ENCODE measurements at regions not wholly inside any gene's neighbourhood (a gene's known extent, or its start where the extent isn't known, plus 50 kb on each side); places are given as distances from the start of the nearest gene placed in this dataset.

DNA sequence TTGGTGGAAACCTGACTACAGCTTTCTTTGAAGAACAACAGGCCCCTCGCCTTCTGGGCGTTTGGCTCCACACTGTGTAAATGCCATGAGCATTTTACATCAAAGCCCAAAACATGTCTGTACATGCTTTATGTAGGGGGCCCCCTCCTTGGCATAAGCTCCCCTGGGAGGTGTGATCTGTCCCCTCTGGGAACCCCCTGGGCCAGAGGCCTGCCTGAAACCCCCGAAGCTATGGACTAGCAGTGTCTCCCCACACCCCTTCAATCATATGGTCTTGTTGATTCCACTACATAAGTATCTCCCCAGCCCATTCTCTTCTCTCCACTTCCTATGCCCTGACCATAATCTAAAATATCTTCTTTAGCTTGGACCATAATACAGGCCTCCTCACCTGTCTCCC is 241.5 kb downstream of the C1orf94 start:
- H3K9ac ChIP-seq (ENCODE audit: low read length): no peak overlapping the region

DNA sequence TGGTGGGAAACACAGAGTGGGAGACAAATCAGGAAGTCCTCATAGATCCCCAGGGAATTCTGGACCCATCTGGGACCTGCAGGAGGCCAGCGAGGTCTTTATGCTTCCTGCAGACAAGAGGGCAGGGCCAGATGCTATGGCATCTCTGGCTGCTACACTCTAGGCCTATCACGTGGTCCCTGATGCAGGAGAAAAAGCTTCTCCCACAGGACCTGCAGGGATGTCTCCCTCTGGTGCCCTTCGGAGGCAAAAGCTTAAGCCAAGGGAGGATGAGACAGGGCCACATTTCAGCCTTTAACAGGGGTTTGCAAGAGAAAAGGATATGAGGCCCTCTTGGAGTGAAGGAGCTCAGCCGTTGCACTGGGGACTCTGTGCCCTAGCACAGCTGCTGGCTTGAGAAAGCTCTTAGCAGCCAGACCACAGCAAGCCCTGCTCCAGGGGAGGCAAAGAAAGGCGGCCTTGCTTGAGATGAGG is 243.0 kb downstream of the C1orf94 start:
- no peaks in the 10 kb centered on the region for H3K9me3 ChIP-seq (ENCODE audit: low read length)
- no peaks in the 10 kb centered on the region for H3K4me1 ChIP-seq (ENCODE audit: insufficient read depth, low read length, severe bottlenecking)
- TF ChIP-seq EZH2 (IDR thresholded peaks at IDR 0.05; ENCODE audit: borderline replicate concordance, low read length): no peak
- TF ChIP-seq, protein P1, sequence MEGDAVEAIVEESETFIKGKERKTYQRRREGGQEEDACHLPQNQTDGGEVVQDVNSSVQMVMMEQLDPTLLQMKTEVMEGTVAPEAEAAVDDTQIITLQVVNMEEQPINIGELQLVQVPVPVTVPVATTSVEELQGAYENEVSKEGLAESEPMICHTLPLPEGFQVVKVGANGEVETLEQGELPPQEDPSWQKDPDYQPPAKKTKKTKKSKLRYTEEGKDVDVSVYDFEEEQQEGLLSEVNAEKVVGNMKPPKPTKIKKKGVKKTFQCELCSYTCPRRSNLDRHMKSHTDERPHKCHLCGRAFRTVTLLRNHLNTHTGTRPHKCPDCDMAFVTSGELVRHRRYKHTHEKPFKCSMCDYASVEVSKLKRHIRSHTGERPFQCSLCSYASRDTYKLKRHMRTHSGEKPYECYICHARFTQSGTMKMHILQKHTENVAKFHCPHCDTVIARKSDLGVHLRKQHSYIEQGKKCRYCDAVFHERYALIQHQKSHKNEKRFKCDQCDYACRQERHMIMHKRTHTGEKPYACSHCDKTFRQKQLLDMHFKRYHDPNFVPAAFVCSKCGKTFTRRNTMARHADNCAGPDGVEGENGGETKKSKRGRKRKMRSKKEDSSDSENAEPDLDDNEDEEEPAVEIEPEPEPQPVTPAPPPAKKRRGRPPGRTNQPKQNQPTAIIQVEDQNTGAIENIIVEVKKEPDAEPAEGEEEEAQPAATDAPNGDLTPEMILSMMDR (IDR thresholded peaks at IDR 0.05; ENCODE audit: low read length): no peak
- no peaks in the 10 kb centered on the region for H3K79me2 ChIP-seq (ENCODE audit: insufficient read depth, low read length)
- no peaks in the 10 kb centered on the region for H4K20me1 ChIP-seq (ENCODE audit: insufficient read depth, low read length)
- H3K4me3 ChIP-seq (ENCODE audit: low read depth, low read length, poor library complexity, severe bottlenecking): no peak overlapping the region
- no peaks in the 10 kb centered on the region for H3K36me3 ChIP-seq (ENCODE audit: insufficient read depth, low read length)
- H3K27ac ChIP-seq (ENCODE audit: low read depth, low read length, poor library complexity, severe bottlenecking): no peak overlapping the region
- H2AFZ ChIP-seq (ENCODE audit: low read length): no peak overlapping the region
- H3K9me2 ChIP-seq (ENCODE audit: low read depth, low read length): no peaks in the 10 kb centered on the region
- H3K27me3 ChIP-seq (ENCODE audit: insufficient read depth, low read length): no peaks in the 10 kb centered on the region
- no peak overlapping the region for H3K9ac ChIP-seq (ENCODE audit: low read length)
- no peaks in the 10 kb centered on the region for H3F3A ChIP-seq (ENCODE audit: insufficient read depth, low read length)
- no peak overlapping the region for H3K4me2 ChIP-seq (ENCODE audit: low read length)

More for the DNA sequence above, 241.5 kb downstream of the C1orf94 start:
- H3K4me3 ChIP-seq (ENCODE audit: low read depth, low read length, poor library complexity, severe bottlenecking): no peak overlapping the region
- no peaks in the 10 kb centered on the region for H3K9me2 ChIP-seq (ENCODE audit: low read depth, low read length)
- no peaks in the 10 kb centered on the region for H3K27me3 ChIP-seq (ENCODE audit: insufficient read depth, low read length)
- H3K36me3 ChIP-seq (ENCODE audit: insufficient read depth, low read length): no peaks in the 10 kb centered on the region
- no peaks in the 10 kb centered on the region for H3K4me1 ChIP-seq (ENCODE audit: insufficient read depth, low read length, severe bottlenecking)
- no peak for TF ChIP-seq EZH2 (IDR thresholded peaks at IDR 0.05; ENCODE audit: borderline replicate concordance, low read length)
- TF ChIP-seq, protein P1 (IDR thresholded peaks at IDR 0.05; ENCODE audit: low read length): no peak
- H3K9me3 ChIP-seq (ENCODE audit: low read length): no peaks in the 10 kb centered on the region
- H3F3A ChIP-seq (ENCODE audit: insufficient read depth, low read length): no peaks in the 10 kb centered on the region
- H3K27ac ChIP-seq (ENCODE audit: low read depth, low read length, poor library complexity, severe bottlenecking): no peak overlapping the region
- H3K79me2 ChIP-seq (ENCODE audit: insufficient read depth, low read length): no peaks in the 10 kb centered on the region
- H2AFZ ChIP-seq (ENCODE audit: low read length): no peak overlapping the region
- H4K20me1 ChIP-seq (ENCODE audit: insufficient read depth, low read length): no peaks in the 10 kb centered on the region
- no peak overlapping the region for H3K4me2 ChIP-seq (ENCODE audit: low read length)

DNA sequence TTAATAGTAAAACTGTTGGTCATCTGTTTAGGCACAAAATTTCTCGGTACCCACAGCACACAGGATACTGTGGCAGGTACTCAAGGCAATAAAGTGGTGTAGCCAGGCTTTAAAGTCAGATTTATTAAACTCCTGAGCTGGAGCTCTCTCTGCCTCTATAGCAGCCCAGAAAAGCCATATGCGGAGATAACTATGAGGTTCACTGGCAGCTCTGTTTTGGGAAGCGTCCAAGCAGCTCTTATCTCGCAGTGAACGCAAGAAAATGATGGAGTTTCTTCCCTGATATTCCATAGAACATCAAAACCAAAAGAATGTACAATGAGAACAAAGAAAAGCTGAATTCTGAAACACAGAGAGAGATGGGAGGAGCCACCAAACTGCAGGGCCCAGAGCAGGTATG is 248.3 kb downstream of the C1orf94 start:
- Histone ChIP-seq H3K4me2 (ENCODE audit: low read length) (no peak overlapping the region), H3K27me3 (ENCODE audit: insufficient read depth, low read length) (no peaks in the 10 kb centered on the region), H3K9ac (ENCODE audit: low read length) (no peak overlapping the region), H3K9me2 (ENCODE audit: low read depth, low read length) (no peaks in the 10 kb centered on the region), H2AFZ (ENCODE audit: low read length) (no peak overlapping the region), H3K4me1 (ENCODE audit: insufficient read depth, low read length, severe bottlenecking) (no peaks in the 10 kb centered on the region), H3K27ac (ENCODE audit: low read depth, low read length, poor library complexity, severe bottlenecking) (no peak overlapping the region), H3K36me3 (ENCODE audit: insufficient read depth, low read length) (no peaks in the 10 kb centered on the region), H3K4me3 (ENCODE audit: low read depth, low read length, poor library complexity, severe bottlenecking) (no peak overlapping the region), H3K9me3 (ENCODE audit: low read length) (no peaks in the 10 kb centered on the region), H3F3A (ENCODE audit: insufficient read depth, low read length) (no peaks in the 10 kb centered on the region), H3K79me2 (ENCODE audit: insufficient read depth, low read length) (no peaks in the 10 kb centered on the region), H4K20me1 (ENCODE audit: insufficient read depth, low read length) (no peaks in the 10 kb centered on the region)
- TF ChIP-seq, protein P1 (IDR thresholded peaks at IDR 0.05; ENCODE audit: low read length): no peak
- no peak for TF ChIP-seq EZH2 (IDR thresholded peaks at IDR 0.05; ENCODE audit: borderline replicate concordance, low read length)
